Prostate gland (tissue), 2 donors: ENCODE measurements at regions not wholly inside any gene's neighbourhood (a gene's known extent, or its start where the extent isn't known, plus 50 kb on each side); places are given as distances from the start of the nearest gene placed in this dataset.

Source experiments
- DNase-seq: peaks from one replicate; pipeline ENCODE4 v3.0.0-alpha.2; 2019; ENCODE audit warnings: low spot score
- H3K27ac ChIP-seq, 2 donors: fragments of 200-600 bp; sonication (generic); 2 replicates each; pipeline ENCODE4 v1.5.1; 2017 to 2019
- H3K27me3 ChIP-seq: fragments of 200-600 bp; sonication (generic); replicated peaks from 2 replicates; pipeline ENCODE4 v1.5.1; 2019; ENCODE audit not compliant: insufficient read depth
- H3K36me3 ChIP-seq, 2 donors: fragments of 200-600 bp; sonication (generic); 1 replicate in 1 of 2; 2 replicates in 1 of 2; pipeline versions ENCODE4 v1.5.1 to v1.8.1; 2017 to 2019
- H3K4me1 ChIP-seq: fragments of 200-600 bp; sonication (generic); replicated peaks from 2 replicates; pipeline ENCODE4 v1.5.1; 2019
- H3K4me3 ChIP-seq, 2 donors: fragments of 200-600 bp; sonication (generic); 2 replicates each; pipeline ENCODE4 v1.5.1; 2017 to 2019
- H3K9me3 ChIP-seq: fragments of 200-600 bp; sonication (generic); 2 replicates; pipeline ENCODE4 v1.5.1; 2017
- POLR2A ChIP-seq: fragments of 450-650 bp; IDR thresholded peaks from one replicate; pipeline ENCODE4 v1.6.1; 2016; ENCODE audit warnings: antibody characterized with exemption, mild to moderate bottlenecking
- POLR2AphosphoS5 ChIP-seq: sonication (generic); formaldehyde crosslinking; IDR thresholded peaks from one replicate; pipeline ENCODE4 v1.6.1; 2017; ENCODE audit warnings: antibody characterized with exemption
- WGBS: methylation state at CpG from one replicate; pipeline ENCODE4 v1.1.5; 2018; 5-methylcytosine and 5-hydroxymethylcytosine counted together
- intact Hi-C: fragments of 100-400 bp; cut with DNase I; formaldehyde crosslinking; loops from one replicate; pipeline ENCODE4 v1.14.2; 2022
- TF ChIP-seq, protein P1 (sequence below), 4 experiments: fragments of 200-600 bp in 2 of 4; fragments of 450-650 bp in 2 of 4; sonication (generic) in 2 of 4; IDR thresholded peaks; 1 replicate in 3 of 4; 2 replicates in 1 of 4; pipeline ENCODE4 v1.5.1; 2016 to 2019; ENCODE audit warnings: antibody characterized with exemption in 4 of 4, mild to moderate bottlenecking in 2 of 4, moderate library complexity in 2 of 4

DNA sequence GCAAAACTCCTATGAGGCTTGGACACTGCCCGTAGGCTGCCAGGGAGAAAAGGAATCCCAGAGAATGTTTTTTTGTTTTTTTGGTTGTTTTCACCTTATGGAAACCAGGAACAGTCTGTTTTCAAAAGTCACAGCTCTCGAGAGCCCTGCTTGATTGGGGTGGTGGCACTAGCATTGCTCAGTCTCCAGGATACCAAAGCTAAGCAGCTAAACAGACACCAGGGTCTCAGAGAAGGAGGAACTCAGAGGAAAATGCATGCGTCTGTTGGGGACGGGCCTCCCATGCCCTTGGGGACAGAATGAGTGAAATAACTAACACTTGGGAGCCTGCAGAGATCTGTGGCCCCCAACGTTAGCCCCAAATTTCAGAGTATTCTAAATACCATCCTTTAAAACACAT is 178.8 kb downstream of the SOX9 start:
- H3K9me3 ChIP-seq, result no peaks in the 10 kb centered on the region
- H3K27ac ChIP-seq, result no peak overlapping the region
- no peak for DNase-seq
- H3K4me1 ChIP-seq, result no peaks in the 10 kb centered on the region
- TF ChIP-seq, protein P1, sequence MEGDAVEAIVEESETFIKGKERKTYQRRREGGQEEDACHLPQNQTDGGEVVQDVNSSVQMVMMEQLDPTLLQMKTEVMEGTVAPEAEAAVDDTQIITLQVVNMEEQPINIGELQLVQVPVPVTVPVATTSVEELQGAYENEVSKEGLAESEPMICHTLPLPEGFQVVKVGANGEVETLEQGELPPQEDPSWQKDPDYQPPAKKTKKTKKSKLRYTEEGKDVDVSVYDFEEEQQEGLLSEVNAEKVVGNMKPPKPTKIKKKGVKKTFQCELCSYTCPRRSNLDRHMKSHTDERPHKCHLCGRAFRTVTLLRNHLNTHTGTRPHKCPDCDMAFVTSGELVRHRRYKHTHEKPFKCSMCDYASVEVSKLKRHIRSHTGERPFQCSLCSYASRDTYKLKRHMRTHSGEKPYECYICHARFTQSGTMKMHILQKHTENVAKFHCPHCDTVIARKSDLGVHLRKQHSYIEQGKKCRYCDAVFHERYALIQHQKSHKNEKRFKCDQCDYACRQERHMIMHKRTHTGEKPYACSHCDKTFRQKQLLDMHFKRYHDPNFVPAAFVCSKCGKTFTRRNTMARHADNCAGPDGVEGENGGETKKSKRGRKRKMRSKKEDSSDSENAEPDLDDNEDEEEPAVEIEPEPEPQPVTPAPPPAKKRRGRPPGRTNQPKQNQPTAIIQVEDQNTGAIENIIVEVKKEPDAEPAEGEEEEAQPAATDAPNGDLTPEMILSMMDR (IDR thresholded peaks at IDR 0.05), result no peak
- TF ChIP-seq POLR2AphosphoS5 (no peak), POLR2A (no peak)
- no peak overlapping the region for H3K4me3 ChIP-seq
- no peaks in the 10 kb centered on the region for H3K36me3 ChIP-seq
- intact Hi-C loops, result no loop called here
- 72% methylated on average over 5 of the region's 5 CpGs for WGBS
- H3K27me3 ChIP-seq, result no peaks in the 10 kb centered on the region

DNA sequence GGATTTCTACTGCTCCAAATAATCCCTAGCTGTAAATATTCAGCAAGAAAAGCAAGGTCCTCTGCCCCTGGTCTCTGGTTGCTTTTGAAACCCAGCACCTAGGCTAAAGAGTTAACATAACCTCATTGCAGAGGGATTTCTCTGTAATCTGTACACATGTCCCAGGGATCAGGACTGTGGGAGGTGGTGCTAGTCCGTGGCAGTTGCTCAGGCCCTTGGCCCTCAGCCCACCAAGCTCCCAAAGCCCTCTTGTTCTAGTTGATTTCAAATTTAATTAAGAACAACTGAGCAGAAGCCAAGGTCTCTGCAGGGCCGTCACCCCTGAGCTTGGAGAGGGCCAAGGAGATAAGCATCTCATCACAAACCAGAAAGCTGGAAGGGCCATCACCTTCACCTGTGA is 181.1 kb downstream of the SOX9 start:
- no peaks in the 10 kb centered on the region for H3K4me1 ChIP-seq
- WGBS, result 71% methylated on average over 2 of the region's 2 CpGs
- H3K9me3 ChIP-seq, result no peaks in the 10 kb centered on the region
- DNase-seq, result no peak
- intact Hi-C loops, result no loop called here
- H3K4me3 ChIP-seq, result no peak overlapping the region
- H3K27ac ChIP-seq, result no peak overlapping the region
- TF ChIP-seq POLR2AphosphoS5, result no peak
- TF ChIP-seq, protein P1 (IDR thresholded peaks at IDR 0.05), result no peak
- no peak for TF ChIP-seq POLR2A
- H3K36me3 ChIP-seq, result no peaks in the 10 kb centered on the region
- no peaks in the 10 kb centered on the region for H3K27me3 ChIP-seq

DNA sequence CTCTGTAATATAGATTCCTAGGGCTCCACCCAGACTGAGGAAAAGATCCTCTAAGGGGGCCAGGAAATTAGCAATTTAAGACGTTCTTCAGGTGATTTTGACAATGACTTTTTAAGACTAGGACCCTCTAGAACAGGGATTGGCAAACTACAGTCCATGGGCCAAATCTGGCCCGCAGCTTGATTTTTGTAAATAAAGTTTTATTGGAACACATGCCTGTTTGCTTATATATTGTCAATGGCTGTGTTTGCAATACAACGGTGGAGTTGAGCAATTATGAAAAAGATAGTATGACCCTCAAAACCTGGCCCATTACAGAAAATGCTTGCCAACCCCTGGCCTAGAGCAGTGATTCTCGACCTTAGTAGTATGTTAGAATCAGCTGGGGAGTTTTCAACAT is 181.9 kb downstream of the SOX9 start:
- 88% methylated on average over 4 of the region's 4 CpGs for WGBS
- Histone ChIP-seq H3K27me3 (no peaks in the 10 kb centered on the region), H3K4me3 (no peak overlapping the region), H3K27ac (no peak overlapping the region), H3K9me3 (no peaks in the 10 kb centered on the region), H3K36me3 (no peaks in the 10 kb centered on the region), H3K4me1 (no peaks in the 10 kb centered on the region)
- no peak for DNase-seq
- TF ChIP-seq POLR2AphosphoS5 (no peak), POLR2A (no peak)
- TF ChIP-seq, protein P1 (IDR thresholded peaks at IDR 0.05), result no peak
- intact Hi-C loops, result no loop called here

DNA sequence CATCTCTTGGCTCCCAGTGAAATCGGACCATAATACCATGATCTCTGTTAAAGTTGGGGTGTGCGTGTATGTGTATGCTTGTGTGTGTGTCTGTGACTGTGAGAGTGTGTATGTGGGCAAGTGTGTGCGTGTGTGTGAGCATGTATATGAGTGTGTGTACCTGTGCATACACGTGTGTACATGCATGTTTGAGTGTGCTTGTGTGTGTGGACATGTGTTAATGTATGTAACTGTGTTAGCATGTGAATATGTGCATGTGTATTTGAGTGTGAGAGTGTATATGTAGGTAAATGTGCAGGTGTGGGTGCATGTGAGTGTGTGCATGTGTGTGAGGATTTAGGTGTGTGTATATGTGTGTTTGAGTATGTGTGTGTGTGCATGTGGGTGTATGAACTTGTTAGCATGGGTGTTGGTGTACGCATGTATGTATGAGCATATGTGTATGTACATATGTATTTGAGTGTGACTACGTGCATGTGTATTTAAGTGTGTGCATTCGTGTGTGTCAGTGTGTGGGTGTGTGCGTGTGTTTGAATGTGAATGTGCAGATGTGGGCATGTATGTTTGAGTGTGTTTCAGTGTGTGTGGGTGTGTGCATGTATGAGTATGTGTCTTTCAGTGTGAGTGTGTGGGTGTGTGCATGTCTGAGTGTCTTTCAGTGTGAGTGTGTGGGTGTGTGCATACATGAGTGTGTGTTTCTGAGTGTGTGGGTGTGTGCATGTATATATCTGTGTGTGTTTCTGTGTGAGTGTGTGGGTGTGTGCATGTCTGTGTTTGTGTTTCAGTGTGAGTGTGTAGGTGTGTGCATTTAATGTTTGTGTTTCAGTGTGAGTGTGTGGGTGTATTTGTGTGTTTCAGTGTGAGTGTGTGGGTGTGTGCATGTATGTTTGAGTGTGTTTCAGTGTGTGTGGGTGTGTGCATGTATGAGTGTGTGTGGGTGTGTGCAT is 183.2 kb downstream of the SOX9 start:
- DNase-seq, result no peak
- H3K27me3 ChIP-seq, result no peaks in the 10 kb centered on the region
- no peaks in the 10 kb centered on the region for H3K36me3 ChIP-seq
- H3K4me3 ChIP-seq, result no peak overlapping the region
- intact Hi-C loops, result no loop called here
- WGBS, result 93% methylated on average over 8 of the region's 8 CpGs
- no peaks in the 10 kb centered on the region for H3K9me3 ChIP-seq
- no peaks in the 10 kb centered on the region for H3K4me1 ChIP-seq
- TF ChIP-seq, protein P1 (IDR thresholded peaks at IDR 0.05), result no peak
- TF ChIP-seq POLR2A (no peak), POLR2AphosphoS5 (no peak)
- H3K27ac ChIP-seq, result no peak overlapping the region

DNA sequence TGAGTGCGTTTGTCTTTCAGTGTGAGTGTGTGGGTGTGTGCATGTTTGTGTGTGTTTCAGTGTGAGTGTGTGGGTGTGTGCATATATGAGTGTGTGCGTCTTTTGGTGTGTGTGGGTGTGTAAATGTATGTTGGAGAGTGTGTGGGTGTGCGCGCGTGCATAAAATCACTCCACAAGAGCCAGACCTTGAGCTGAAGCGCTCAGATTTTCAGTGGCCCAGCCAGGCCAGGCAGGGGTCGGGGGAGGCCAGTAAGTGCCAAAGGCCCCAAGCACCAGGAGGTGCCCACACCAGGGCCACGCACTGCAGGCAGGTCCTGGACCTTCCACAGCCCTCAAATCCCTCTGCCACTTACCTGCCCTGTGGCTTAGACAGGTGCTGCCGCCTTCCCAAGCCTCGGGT is 184.0 kb downstream of the SOX9 start:
- intact Hi-C loops, result no loop called here
- Histone ChIP-seq H3K9me3 (no peaks in the 10 kb centered on the region), H3K27me3 (no peaks in the 10 kb centered on the region), H3K27ac (no peak overlapping the region), H3K36me3 (no peaks in the 10 kb centered on the region), H3K4me1 (no peaks in the 10 kb centered on the region), H3K4me3 (no peak overlapping the region)
- WGBS, result 91% methylated on average over 10 of the region's 10 CpGs
- DNase-seq, result no peak
- TF ChIP-seq, protein P1 (IDR thresholded peaks at IDR 0.05), result no peak
- no peak for TF ChIP-seq POLR2A
- TF ChIP-seq POLR2AphosphoS5, result no peak
